HepG2 (cell line): ENCODE measurements at regions not wholly inside any gene's neighbourhood (a gene's known extent, or its start where the extent isn't known, plus 50 kb on each side); places are given as distances from the start of the nearest gene placed in this dataset.

ENCODE experiments used
- BORCS8-MEF2B ChIP-seq: sonication (generic); formaldehyde crosslinking; IDR thresholded peaks from 2 replicates; pipeline ENCODE4 v1.8.0; 2022; ENCODE audit warnings: mild to moderate bottlenecking, missing genetic modification reagents
- FOXK1 ChIP-seq: sonication (generic); formaldehyde crosslinking; IDR thresholded peaks from 2 replicates; pipeline ENCODE4 v1.4.0; 2020; ENCODE audit warnings: low read depth, missing genetic modification reagents, borderline replicate concordance
- GABPB1 ChIP-seq: IDR thresholded peaks from 2 replicates; pipeline ENCODE4 v1.6.1; 2016; ENCODE audit warnings: mild to moderate bottlenecking, missing genetic modification reagents, moderate library complexity, missing compliant biosample characterization
- HNF4A ChIP-seq: sonication (generic); formaldehyde crosslinking; IDR thresholded peaks from 2 replicates; pipeline ENCODE4 v1.4.0; 2020; ENCODE audit warnings: missing genetic modification reagents
- KAT8 ChIP-seq: IDR thresholded peaks from 2 replicates; pipeline ENCODE4 v1.6.1; 2016; ENCODE audit warnings: missing genetic modification reagents, missing compliant biosample characterization
- KDM5B ChIP-seq: sonication (generic); formaldehyde crosslinking; IDR thresholded peaks from 2 replicates; pipeline ENCODE4 v1.4.0; 2020; ENCODE audit warnings: missing genetic modification reagents, mild to moderate bottlenecking, borderline replicate concordance
- TF ChIP-seq, protein P1 (sequence below): sonication (generic); formaldehyde crosslinking; IDR thresholded peaks from 2 replicates; pipeline ENCODE4 v1.4.0; 2020; ENCODE audit warnings: low read depth, missing genetic modification reagents
- TF ChIP-seq, protein P2 (sequence below): sonication (generic); formaldehyde crosslinking; IDR thresholded peaks from 2 replicates; pipeline ENCODE4 v1.5.1; 2020; ENCODE audit warnings: mild to moderate bottlenecking, missing genetic modification reagents, moderate library complexity
- TF ChIP-seq, protein P3 (sequence below): IDR thresholded peaks from 2 replicates; pipeline ENCODE4 v1.6.1; 2018; ENCODE audit warnings: missing genetic modification reagents, mild to moderate bottlenecking, missing compliant biosample characterization
- TF ChIP-seq, protein P4 (sequence below): sonication (generic); formaldehyde crosslinking; conservative IDR thresholded peaks from 2 replicates; pipeline ENCODE4 v1.4.0; 2020; ENCODE audit warnings: mild to moderate bottlenecking, missing genetic modification reagents, moderate library complexity
- TF ChIP-seq, protein P5 (sequence below): sonication (generic); formaldehyde crosslinking; IDR thresholded peaks from 2 replicates; pipeline ENCODE4 v1.5.1; 2020; ENCODE audit warnings: mild to moderate bottlenecking, moderate library complexity, missing genetic modification reagents
- TF ChIP-seq, protein P6 (sequence below): sonication (generic); formaldehyde crosslinking; IDR thresholded peaks from 2 replicates; pipeline ENCODE4 v1.4.0; 2020; ENCODE audit warnings: missing genetic modification reagents

DNA sequence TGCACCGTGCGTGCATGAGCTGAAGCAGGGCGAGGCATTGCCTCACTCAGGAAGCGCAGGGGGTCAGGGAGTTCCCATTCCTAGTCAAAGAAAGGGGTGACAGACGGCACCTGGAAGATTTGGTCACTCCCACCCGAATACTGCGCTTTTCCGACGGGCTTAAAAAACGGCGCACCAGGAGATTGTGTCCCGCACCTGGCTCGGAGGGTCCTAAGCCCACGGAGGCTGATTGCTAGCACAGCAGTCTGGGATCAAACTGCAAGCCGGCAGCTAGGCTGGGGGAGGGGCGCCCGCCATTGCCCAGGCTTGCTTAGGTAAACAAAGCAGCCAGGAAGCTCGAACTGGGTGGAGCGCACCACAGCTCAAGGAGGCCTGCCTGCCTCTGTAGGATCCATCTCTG, 85.6 kb upstream of the TSLP start (continued):
- TF ChIP-seq, protein P1, sequence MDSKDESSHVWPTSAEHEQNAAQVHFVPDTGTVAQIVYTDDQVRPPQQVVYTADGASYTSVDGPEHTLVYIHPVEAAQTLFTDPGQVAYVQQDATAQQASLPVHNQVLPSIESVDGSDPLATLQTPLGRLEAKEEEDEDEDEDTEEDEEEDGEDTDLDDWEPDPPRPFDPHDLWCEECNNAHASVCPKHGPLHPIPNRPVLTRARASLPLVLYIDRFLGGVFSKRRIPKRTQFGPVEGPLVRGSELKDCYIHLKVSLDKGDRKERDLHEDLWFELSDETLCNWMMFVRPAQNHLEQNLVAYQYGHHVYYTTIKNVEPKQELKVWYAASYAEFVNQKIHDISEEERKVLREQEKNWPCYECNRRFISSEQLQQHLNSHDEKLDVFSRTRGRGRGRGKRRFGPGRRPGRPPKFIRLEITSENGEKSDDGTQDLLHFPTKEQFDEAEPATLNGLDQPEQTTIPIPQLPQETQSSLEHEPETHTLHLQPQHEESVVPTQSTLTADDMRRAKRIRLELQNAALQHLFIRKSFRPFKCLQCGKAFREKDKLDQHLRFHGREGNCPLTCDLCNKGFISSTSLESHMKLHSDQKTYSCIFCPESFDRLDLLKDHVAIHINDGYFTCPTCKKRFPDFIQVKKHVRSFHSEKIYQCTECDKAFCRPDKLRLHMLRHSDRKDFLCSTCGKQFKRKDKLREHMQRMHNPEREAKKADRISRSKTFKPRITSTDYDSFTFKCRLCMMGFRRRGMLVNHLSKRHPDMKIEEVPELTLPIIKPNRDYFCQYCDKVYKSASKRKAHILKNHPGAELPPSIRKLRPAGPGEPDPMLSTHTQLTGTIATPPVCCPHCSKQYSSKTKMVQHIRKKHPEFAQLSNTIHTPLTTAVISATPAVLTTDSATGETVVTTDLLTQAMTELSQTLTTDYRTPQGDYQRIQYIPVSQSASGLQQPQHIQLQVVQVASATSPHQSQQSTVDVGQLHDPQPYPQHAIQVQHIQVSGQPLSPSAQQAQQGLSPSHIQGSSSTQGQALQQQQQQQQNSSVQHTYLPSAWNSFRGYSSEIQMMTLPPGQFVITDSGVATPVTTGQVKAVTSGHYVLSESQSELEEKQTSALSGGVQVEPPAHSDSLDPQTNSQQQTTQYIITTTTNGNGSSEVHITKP (CRISPR knock-in tag) = peak; percentile 89
- TF ChIP-seq, protein P2, sequence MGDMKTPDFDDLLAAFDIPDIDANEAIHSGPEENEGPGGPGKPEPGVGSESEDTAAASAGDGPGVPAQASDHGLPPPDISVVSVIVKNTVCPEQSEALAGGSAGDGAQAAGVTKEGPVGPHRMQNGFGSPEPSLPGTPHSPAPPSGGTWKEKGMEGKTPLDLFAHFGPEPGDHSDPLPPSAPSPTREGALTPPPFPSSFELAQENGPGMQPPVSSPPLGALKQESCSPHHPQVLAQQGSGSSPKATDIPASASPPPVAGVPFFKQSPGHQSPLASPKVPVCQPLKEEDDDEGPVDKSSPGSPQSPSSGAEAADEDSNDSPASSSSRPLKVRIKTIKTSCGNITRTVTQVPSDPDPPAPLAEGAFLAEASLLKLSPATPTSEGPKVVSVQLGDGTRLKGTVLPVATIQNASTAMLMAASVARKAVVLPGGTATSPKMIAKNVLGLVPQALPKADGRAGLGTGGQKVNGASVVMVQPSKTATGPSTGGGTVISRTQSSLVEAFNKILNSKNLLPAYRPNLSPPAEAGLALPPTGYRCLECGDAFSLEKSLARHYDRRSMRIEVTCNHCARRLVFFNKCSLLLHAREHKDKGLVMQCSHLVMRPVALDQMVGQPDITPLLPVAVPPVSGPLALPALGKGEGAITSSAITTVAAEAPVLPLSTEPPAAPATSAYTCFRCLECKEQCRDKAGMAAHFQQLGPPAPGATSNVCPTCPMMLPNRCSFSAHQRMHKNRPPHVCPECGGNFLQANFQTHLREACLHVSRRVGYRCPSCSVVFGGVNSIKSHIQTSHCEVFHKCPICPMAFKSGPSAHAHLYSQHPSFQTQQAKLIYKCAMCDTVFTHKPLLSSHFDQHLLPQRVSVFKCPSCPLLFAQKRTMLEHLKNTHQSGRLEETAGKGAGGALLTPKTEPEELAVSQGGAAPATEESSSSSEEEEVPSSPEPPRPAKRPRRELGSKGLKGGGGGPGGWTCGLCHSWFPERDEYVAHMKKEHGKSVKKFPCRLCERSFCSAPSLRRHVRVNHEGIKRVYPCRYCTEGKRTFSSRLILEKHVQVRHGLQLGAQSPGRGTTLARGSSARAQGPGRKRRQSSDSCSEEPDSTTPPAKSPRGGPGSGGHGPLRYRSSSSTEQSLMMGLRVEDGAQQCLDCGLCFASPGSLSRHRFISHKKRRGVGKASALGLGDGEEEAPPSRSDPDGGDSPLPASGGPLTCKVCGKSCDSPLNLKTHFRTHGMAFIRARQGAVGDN (CRISPR knock-in tag) = peak; percentile 55
- TF ChIP-seq BORCS8-MEF2B (CRISPR knock-in tag) (0 out of 2 replicates have a peak, but pooled peaks have one; percentile 41), KAT8 (CRISPR knock-in tag) (peak; percentile 31; the same call in 1 of the 2 replicates), HNF4A (CRISPR knock-in tag) (peak; percentile 24; the same call in 1 of the 2 replicates), GABPB1 (peak; percentile 65), KDM5B (0 out of 2 replicates have a peak, but pooled peaks have one; percentile 24), FOXK1 (CRISPR knock-in tag) (peak; percentile 55; the same call in 1 of the 2 replicates)
- TF ChIP-seq, protein P3, sequence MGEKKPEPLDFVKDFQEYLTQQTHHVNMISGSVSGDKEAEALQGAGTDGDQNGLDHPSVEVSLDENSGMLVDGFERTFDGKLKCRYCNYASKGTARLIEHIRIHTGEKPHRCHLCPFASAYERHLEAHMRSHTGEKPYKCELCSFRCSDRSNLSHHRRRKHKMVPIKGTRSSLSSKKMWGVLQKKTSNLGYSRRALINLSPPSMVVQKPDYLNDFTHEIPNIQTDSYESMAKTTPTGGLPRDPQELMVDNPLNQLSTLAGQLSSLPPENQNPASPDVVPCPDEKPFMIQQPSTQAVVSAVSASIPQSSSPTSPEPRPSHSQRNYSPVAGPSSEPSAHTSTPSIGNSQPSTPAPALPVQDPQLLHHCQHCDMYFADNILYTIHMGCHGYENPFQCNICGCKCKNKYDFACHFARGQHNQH = 0 out of 2 replicates have a peak, but pooled peaks have one; percentile 26
- TF ChIP-seq, protein P4, sequence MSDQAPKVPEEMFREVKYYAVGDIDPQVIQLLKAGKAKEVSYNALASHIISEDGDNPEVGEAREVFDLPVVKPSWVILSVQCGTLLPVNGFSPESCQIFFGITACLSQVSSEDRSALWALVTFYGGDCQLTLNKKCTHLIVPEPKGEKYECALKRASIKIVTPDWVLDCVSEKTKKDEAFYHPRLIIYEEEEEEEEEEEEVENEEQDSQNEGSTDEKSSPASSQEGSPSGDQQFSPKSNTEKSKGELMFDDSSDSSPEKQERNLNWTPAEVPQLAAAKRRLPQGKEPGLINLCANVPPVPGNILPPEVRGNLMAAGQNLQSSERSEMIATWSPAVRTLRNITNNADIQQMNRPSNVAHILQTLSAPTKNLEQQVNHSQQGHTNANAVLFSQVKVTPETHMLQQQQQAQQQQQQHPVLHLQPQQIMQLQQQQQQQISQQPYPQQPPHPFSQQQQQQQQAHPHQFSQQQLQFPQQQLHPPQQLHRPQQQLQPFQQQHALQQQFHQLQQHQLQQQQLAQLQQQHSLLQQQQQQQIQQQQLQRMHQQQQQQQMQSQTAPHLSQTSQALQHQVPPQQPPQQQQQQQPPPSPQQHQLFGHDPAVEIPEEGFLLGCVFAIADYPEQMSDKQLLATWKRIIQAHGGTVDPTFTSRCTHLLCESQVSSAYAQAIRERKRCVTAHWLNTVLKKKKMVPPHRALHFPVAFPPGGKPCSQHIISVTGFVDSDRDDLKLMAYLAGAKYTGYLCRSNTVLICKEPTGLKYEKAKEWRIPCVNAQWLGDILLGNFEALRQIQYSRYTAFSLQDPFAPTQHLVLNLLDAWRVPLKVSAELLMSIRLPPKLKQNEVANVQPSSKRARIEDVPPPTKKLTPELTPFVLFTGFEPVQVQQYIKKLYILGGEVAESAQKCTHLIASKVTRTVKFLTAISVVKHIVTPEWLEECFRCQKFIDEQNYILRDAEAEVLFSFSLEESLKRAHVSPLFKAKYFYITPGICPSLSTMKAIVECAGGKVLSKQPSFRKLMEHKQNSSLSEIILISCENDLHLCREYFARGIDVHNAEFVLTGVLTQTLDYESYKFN (CRISPR knock-in tag) = peak; percentile 31; the same call in 1 of the 2 replicates
- TF ChIP-seq, protein P5, sequence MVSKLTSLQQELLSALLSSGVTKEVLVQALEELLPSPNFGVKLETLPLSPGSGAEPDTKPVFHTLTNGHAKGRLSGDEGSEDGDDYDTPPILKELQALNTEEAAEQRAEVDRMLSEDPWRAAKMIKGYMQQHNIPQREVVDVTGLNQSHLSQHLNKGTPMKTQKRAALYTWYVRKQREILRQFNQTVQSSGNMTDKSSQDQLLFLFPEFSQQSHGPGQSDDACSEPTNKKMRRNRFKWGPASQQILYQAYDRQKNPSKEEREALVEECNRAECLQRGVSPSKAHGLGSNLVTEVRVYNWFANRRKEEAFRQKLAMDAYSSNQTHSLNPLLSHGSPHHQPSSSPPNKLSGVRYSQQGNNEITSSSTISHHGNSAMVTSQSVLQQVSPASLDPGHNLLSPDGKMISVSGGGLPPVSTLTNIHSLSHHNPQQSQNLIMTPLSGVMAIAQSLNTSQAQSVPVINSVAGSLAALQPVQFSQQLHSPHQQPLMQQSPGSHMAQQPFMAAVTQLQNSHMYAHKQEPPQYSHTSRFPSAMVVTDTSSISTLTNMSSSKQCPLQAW = peak; percentile 48; the same call in 1 of the 2 replicates
- TF ChIP-seq, protein P6, sequence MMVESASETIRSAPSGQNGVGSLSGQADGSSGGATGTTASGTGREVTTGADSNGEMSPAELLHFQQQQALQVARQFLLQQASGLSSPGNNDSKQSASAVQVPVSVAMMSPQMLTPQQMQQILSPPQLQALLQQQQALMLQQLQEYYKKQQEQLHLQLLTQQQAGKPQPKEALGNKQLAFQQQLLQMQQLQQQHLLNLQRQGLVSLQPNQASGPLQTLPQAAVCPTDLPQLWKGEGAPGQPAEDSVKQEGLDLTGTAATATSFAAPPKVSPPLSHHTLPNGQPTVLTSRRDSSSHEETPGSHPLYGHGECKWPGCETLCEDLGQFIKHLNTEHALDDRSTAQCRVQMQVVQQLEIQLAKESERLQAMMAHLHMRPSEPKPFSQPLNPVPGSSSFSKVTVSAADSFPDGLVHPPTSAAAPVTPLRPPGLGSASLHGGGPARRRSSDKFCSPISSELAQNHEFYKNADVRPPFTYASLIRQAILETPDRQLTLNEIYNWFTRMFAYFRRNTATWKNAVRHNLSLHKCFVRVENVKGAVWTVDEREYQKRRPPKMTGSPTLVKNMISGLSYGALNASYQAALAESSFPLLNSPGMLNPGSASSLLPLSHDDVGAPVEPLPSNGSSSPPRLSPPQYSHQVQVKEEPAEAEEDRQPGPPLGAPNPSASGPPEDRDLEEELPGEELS (CRISPR knock-in tag) = 0 out of 2 replicates have a peak, but pooled peaks have one; percentile 19
